Left ventricle myocardium inferior (tissue), 1 donor: ENCODE measurements at regions not wholly inside any gene's neighbourhood (a gene's known extent, or its start where the extent isn't known, plus 50 kb on each side); places are given as distances from the start of the nearest gene placed in this dataset.

Experiments
- DNase-seq: peaks from one replicate; pipeline ENCODE4 v3.0.0-alpha.2; 2020
- H3K27ac ChIP-seq: fragments of 200-600 bp; replicated peaks from 2 replicates; pipeline ENCODE4 v1.8.0; 2021
- H3K27me3 ChIP-seq: fragments of 200-600 bp; 2 replicates; pipeline ENCODE4 v1.8.0; 2021; ENCODE audit warnings: low read depth
- H3K36me3 ChIP-seq: fragments of 200-600 bp; 2 replicates; pipeline ENCODE4 v1.8.0; 2021
- H3K4me1 ChIP-seq: fragments of 200-600 bp; 2 replicates; pipeline ENCODE4 v1.8.0; 2021
- H3K4me3 ChIP-seq: fragments of 200-600 bp; 2 replicates; pipeline ENCODE4 v1.8.0; 2021; ENCODE audit warnings: mild to moderate bottlenecking, moderate library complexity
- H3K9me3 ChIP-seq: fragments of 200-600 bp; replicated peaks from 2 replicates; pipeline ENCODE4 v1.8.0; 2021
- intact Hi-C: fragments of 100-400 bp; cut with micrococcal nuclease; formaldehyde crosslinking; loops from one replicate; pipeline ENCODE4 v1.11.0; 2022
- TF ChIP-seq, protein P1 (sequence below): fragments of 200-600 bp; IDR thresholded peaks from 2 replicates; pipeline ENCODE4 v1.8.0; 2021; ENCODE audit warnings: antibody characterized with exemption, mild to moderate bottlenecking, borderline replicate concordance
- donor health status: DM: no; HTN: yes; CAD: no; lungs with severe emphysema.

DNA sequence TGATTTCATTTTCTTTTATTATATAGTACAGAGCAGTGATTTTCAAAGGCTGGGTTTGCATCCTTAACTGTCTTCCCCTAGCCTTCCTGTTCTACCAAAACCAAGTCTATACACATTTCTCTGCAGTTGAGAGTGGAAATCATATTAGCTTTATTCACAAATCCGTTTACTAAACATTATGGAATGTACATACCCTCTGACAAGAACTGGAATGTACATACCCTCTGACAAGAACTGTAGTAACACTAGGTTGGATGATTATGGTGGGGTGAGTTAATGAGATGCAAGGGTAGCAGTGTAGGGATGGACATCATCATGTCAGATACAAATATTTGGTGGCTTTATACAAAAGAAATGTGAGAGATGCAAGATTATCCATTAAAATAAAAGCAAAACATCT, 154.8 kb downstream of the CYB561 start:
- Histone ChIP-seq H3K4me3 (no peak overlapping the region), H3K27ac (no peak overlapping the region), H3K36me3 (peaks cover 7% of the 10 kb centered on the region), H3K9me3 (peaks cover 20% of the 10 kb centered on the region), H3K27me3 (no peaks in the 10 kb centered on the region), H3K4me1 (no peaks in the 10 kb centered on the region)
- intact Hi-C loops: no loop called here
- TF ChIP-seq, protein P1, sequence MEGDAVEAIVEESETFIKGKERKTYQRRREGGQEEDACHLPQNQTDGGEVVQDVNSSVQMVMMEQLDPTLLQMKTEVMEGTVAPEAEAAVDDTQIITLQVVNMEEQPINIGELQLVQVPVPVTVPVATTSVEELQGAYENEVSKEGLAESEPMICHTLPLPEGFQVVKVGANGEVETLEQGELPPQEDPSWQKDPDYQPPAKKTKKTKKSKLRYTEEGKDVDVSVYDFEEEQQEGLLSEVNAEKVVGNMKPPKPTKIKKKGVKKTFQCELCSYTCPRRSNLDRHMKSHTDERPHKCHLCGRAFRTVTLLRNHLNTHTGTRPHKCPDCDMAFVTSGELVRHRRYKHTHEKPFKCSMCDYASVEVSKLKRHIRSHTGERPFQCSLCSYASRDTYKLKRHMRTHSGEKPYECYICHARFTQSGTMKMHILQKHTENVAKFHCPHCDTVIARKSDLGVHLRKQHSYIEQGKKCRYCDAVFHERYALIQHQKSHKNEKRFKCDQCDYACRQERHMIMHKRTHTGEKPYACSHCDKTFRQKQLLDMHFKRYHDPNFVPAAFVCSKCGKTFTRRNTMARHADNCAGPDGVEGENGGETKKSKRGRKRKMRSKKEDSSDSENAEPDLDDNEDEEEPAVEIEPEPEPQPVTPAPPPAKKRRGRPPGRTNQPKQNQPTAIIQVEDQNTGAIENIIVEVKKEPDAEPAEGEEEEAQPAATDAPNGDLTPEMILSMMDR: no peak
- no peak for DNase-seq

DNA sequence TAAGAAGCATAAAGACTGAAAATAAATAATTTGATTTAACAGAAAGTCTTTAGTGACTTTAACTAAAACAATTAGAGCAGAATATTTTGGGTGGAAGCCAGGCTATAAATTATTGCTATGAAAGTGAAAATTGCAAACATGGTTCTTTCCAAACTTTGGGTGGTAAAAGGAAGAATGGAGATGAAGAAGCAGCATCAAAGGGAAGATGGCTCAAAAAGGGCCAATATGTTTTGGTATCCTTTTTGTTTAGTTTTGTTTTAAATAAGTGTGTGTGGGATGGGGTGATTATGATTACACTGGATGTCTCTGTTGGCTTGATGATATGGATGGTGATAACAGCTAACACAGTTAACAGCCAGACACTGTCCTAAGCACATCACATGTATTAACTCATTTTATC, 153.7 kb downstream of the CYB561 start:
- TF ChIP-seq, protein P1: no peak
- H3K4me3 ChIP-seq: no peak overlapping the region
- no peak for DNase-seq
- no peaks in the 10 kb centered on the region for H3K27me3 ChIP-seq
- H3K4me1 ChIP-seq: no peaks in the 10 kb centered on the region
- H3K27ac ChIP-seq: no peak overlapping the region
- H3K9me3 ChIP-seq: peaks cover 21% of the 10 kb centered on the region
- peaks cover 8% of the 10 kb centered on the region for H3K36me3 ChIP-seq
- intact Hi-C loops: no loop called here

DNA sequence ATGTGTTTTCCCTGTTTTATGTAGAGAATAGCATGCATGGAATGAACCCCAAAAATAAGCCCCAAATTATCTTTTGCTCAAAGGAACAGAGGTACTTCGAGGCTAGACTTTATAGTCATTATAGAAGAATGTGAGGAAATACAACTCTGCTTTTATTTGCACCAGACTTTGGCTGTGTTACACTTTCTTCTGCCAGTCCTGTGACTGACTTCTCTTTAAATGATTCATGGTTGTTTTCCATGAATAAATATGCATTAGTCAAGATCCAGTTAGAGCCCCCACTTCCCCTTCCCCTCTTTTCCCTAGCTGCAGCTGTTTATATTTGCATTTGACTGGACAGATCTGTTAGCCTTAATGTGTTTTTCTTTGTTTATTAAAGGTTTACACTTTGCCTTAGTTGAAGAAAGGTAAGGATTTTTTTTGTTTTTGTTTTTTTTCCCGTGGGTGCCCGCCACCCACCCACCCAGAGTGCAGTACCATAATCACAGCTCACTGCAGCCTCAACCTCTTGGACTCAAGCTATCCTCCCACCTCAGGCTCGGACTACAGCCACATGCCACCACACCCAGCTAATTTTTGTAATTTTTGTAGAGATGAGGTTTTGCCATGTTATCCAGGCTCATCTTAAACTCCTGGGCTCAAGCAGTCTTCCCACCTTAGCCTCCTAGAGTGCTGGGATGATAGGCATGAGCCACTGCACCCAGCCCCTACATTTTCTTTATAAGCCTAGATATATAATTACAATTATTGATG, 152.6 kb downstream of the CYB561 start:
- TF ChIP-seq, protein P1: no peak
- intact Hi-C loops: no loop called here
- no peak for DNase-seq
- H3K4me3 ChIP-seq: no peak overlapping the region
- peaks cover 8% of the 10 kb centered on the region for H3K36me3 ChIP-seq
- H3K27me3 ChIP-seq: no peaks in the 10 kb centered on the region
- no peaks in the 10 kb centered on the region for H3K4me1 ChIP-seq
- peaks cover 32% of the 10 kb centered on the region for H3K9me3 ChIP-seq
- no peak overlapping the region for H3K27ac ChIP-seq

DNA sequence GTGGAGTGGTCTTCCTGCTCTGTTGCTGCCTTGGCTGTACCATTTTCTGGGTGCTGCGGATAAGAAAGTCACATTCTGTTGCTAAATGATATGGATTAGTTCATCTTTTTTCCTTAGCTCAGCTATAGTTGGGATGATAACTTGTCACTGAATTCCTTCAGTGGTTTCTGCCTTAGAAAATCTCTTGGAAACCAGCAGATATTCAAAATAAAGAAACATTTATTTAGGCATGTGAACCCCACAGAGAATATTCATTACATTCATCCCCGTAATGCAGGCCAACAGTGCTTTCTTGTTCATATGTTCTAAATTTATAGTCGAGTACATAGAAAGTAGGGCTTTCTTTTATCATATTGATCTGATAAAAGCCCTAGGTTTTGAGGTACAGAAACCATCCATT, 151.3 kb downstream of the CYB561 start:
- no peak overlapping the region for H3K4me3 ChIP-seq
- peaks cover 44% of the 10 kb centered on the region for H3K9me3 ChIP-seq
- H3K27me3 ChIP-seq: no peaks in the 10 kb centered on the region
- H3K4me1 ChIP-seq: no peaks in the 10 kb centered on the region
- intact Hi-C loops: no loop called here
- DNase-seq: no peak
- TF ChIP-seq, protein P1: no peak
- peaks cover 8% of the 10 kb centered on the region for H3K36me3 ChIP-seq
- no peak overlapping the region for H3K27ac ChIP-seq

DNA sequence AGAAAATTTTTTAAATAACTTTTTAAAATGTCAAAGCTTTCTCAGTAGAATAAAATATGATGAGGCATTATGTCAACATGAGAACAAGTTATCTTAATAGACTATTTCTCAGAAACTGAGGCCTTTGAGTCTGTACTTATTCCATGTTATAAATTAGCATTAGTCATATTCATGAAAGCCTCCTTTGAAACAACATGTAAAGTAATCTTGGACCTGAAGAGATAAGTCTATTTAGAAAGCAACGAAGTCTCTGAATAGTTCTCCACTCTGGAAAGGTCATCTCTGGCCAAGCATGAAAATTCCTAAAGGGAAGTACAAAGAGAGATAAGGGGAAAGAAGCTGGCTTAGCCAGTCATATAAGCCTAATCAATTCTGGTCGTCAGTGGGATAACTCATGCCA, 150.8 kb downstream of the CYB561 start:
- Histone ChIP-seq H3K9me3 (peaks cover 49% of the 10 kb centered on the region), H3K27me3 (no peaks in the 10 kb centered on the region), H3K27ac (no peak overlapping the region), H3K4me1 (no peaks in the 10 kb centered on the region), H3K4me3 (no peak overlapping the region), H3K36me3 (peaks cover 8% of the 10 kb centered on the region)
- intact Hi-C loops: no loop called here
- TF ChIP-seq, protein P1: no peak
- DNase-seq: no peak
